A673 (cell line): ENCODE measurements at regions not wholly inside any gene's neighbourhood (a gene's known extent, or its start where the extent isn't known, plus 50 kb on each side); places are given as distances from the start of the nearest gene placed in this dataset.

Source experiments
- BruUV-seq: library from RNA; stranded (reverse); fragments of 400-500 nt; replicated peaks from 2 replicates; lab custom pipeline; 2021; lab: Mats Ljungman, UMichigan
- CTCF ChIA-PET: fragments of 300-600 bp; sonication (Branson Sonifier 250); formaldehyde crosslinking; loops from one replicate; lab custom pipeline; 2022; ENCODE audit warnings: antibody characterized with exemption; lab: Charles Lee
- POLR2A ChIA-PET: fragments of 300-600 bp; sonication (Branson Sonifier 250); formaldehyde crosslinking; loops from one replicate; lab custom pipeline; 2022; ENCODE audit warnings: antibody characterized with exemption; ENCODE audit not compliant: low non-redundant PET; lab: Charles Lee
- DNase-seq: peaks from one replicate; pipeline ENCODE4 v3.0.0-alpha.2; 2015; ENCODE audit warnings: low spot score
- H3K27ac ChIP-seq: fragments of 200-600 bp; sonication (generic); 2 replicates; pipeline ENCODE4 v1.5.1; 2016; ENCODE audit warnings: mixed run types, low read depth, mild to moderate bottlenecking, mixed read lengths, antibody characterized with exemption, low read length; ENCODE audit not compliant: poor library complexity, severe bottlenecking
- H3K27me3 ChIP-seq: fragments of 200-600 bp; sonication (generic); replicated peaks from 2 replicates; pipeline ENCODE4 v1.6.1; 2017; ENCODE audit warnings: mixed run types, low read depth, mild to moderate bottlenecking, mixed read lengths, antibody characterized with exemption, low read length; ENCODE audit not compliant: insufficient read depth, poor library complexity
- H3K36me3 ChIP-seq: fragments of 200-600 bp; sonication (generic); 2 replicates; pipeline ENCODE4 v1.6.1; 2016; ENCODE audit warnings: mixed run types, mild to moderate bottlenecking, mixed read lengths, antibody characterized with exemption, low read length; ENCODE audit not compliant: insufficient read depth, poor library complexity, severe bottlenecking
- H3K4me1 ChIP-seq: fragments of 200-600 bp; sonication (generic); 2 replicates; pipeline ENCODE4 v1.6.1; 2017; ENCODE audit warnings: mixed run types, mild to moderate bottlenecking, mixed read lengths, antibody characterized with exemption, low read length; ENCODE audit not compliant: insufficient read depth, poor library complexity, severe bottlenecking
- H3K4me3 ChIP-seq: fragments of 200-600 bp; sonication (generic); 2 replicates; pipeline ENCODE4 v1.5.1; 2016; ENCODE audit warnings: low read depth, mixed run types, mild to moderate bottlenecking, mixed read lengths, low read length; ENCODE audit not compliant: poor library complexity, severe bottlenecking
- H3K9me3 ChIP-seq: fragments of 200-600 bp; sonication (generic); 2 replicates; pipeline ENCODE4 v1.6.1; 2016; ENCODE audit warnings: mixed run types, low read depth, mild to moderate bottlenecking, mixed read lengths, antibody characterized with exemption, low read length; ENCODE audit not compliant: poor library complexity, severe bottlenecking
- EZH2 ChIP-seq: fragments of 200-600 bp; sonication (generic); IDR thresholded peaks from 2 replicates; pipeline ENCODE4 v1.6.1; 2017; ENCODE audit warnings: borderline replicate concordance, low read depth, mild to moderate bottlenecking, mixed read lengths, antibody characterized with exemption, low read length; ENCODE audit not compliant: poor library complexity, severe bottlenecking
- intact Hi-C: fragments of 100-400 bp; cut with micrococcal nuclease; formaldehyde crosslinking; loops from one replicate; pipeline ENCODE4 v1.10.0; 2022; ENCODE audit not compliant: unreplicated experiment
- TF ChIP-seq, protein P1 (sequence below): fragments of 300-800, 200-600 bp; sonication (generic); conservative IDR thresholded peaks from 2 replicates; pipeline ENCODE4 v1.5.1; 2017; ENCODE audit warnings: low read depth, mild to moderate bottlenecking, antibody characterized with exemption, low read length, moderate library complexity, mixed read lengths

DNA sequence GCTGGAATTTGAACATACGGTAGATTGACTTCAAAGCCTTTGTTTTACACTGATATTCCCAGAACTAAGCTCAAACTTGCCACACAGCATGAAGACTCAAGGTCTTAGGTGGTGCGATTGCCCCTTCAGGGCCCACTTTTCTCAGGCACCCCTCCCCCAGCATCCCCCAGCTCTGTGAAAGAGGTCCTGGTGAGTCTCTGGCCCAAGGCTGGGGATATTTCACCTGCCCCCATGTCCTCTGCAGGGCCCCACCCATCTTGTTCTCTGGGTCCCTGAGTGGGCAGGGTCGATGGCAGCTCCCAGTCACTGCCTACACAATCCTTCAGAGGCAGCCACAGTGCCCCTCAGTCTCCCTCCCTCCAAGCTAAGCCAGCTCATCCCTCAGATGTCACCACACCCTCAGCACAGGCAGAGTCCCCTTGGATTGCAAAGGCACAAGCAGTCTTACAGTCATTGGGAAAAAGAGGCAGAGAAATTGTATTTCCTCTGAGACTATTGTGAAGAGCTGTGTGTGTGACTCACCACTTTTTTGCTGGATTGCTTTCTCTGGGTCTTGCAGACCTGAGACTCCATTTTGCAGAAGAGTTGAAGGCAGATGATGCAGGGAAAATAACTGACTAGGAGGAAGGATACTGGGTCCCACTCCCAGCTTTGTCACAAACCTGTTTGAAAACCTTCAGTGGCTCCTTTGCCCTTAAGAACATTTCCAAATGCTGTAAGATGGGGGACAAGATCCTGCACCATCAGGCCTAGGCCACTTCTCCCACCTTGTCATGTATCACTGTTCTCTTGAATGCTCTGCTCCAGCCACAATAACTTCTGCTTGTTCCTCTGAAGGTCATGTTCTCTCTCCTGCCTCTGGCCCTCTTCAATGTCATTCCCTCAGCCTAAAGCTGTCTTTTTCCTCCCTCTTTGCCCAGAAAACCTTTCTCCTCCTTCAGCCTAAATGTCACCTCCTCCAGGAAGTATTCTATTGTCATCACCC is 119.1 kb upstream of the GRIK3 start:
- CTCF ChIA-PET, result no interaction called here

DNA sequence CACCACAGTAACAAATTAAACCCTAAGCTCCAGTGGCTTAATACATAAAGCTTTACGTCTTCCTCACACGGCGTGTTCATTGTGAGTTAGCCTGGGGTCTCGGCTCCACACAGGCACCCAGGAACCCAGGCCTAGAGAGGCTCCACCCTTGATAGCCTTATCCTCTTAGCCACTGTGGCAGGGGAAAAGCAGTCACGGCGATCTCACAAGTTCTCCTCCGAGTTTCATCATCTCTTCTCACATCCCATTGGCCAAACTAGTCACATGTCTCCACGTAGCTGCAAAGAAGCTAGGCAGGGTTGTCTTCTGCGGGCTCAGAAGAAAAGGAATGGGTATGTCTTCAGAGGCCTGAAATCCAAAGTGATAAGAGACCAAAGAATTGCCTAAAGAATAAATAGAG is 122.3 kb upstream of the GRIK3 start:
- Histone ChIP-seq H3K9me3 (no peaks in the 10 kb centered on the region), H3K36me3 (no peaks in the 10 kb centered on the region), H3K4me3 (no peak overlapping the region), H3K27ac (no peak overlapping the region), H3K27me3 (no peaks in the 10 kb centered on the region), H3K4me1 (no peaks in the 10 kb centered on the region)
- CTCF ChIA-PET, result no interaction called here
- no peak for DNase-seq
- TF ChIP-seq, protein P1, sequence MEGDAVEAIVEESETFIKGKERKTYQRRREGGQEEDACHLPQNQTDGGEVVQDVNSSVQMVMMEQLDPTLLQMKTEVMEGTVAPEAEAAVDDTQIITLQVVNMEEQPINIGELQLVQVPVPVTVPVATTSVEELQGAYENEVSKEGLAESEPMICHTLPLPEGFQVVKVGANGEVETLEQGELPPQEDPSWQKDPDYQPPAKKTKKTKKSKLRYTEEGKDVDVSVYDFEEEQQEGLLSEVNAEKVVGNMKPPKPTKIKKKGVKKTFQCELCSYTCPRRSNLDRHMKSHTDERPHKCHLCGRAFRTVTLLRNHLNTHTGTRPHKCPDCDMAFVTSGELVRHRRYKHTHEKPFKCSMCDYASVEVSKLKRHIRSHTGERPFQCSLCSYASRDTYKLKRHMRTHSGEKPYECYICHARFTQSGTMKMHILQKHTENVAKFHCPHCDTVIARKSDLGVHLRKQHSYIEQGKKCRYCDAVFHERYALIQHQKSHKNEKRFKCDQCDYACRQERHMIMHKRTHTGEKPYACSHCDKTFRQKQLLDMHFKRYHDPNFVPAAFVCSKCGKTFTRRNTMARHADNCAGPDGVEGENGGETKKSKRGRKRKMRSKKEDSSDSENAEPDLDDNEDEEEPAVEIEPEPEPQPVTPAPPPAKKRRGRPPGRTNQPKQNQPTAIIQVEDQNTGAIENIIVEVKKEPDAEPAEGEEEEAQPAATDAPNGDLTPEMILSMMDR, result no peak
- no peak for TF ChIP-seq EZH2
- intact Hi-C loops, result no loop called here
- POLR2A ChIA-PET, result no interaction called here
- no TSS peak for BruUV-seq

More for the DNA sequence above, 119.1 kb upstream of the GRIK3 start:
- BruUV-seq, result no TSS peak
- intact Hi-C loops, result no loop called here
- H3K4me1 ChIP-seq, result no peaks in the 10 kb centered on the region
- no peak overlapping the region for H3K4me3 ChIP-seq
- TF ChIP-seq, protein P1, result no peak
- TF ChIP-seq EZH2, result no peak
- H3K9me3 ChIP-seq, result no peaks in the 10 kb centered on the region
- H3K36me3 ChIP-seq, result no peaks in the 10 kb centered on the region
- DNase-seq, result no peak
- H3K27me3 ChIP-seq, result no peaks in the 10 kb centered on the region
- no peak overlapping the region for H3K27ac ChIP-seq
- POLR2A ChIA-PET, result no interaction called here

DNA sequence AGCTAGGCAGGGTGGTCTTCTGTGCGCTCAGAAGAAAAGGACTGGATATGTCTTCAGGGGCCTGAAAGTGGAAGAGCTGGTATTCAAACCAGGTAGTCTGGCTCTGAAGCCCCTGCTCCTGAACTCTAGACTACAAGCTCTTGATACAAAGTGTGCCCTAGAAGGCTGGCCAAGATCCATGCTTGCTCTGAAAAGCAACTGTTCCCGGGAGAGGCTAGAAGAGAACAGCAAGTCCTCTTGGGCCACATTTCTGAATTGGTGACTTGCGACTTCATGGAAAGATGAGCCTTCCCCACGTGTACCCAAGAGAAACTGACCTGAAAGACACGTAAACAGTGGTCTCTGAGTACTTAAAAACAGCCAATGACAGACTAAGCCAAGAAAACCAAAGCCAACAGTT is 123.3 kb upstream of the GRIK3 start:
- BruUV-seq, result no TSS peak
- H3K27ac ChIP-seq, result no peak overlapping the region
- no peak overlapping the region for H3K4me3 ChIP-seq
- H3K4me1 ChIP-seq, result no peaks in the 10 kb centered on the region
- ChIA-PET CTCF (interaction anchor here (0.6 kb wide), 1 partner anchor 158 kb away, joined by 3 read pairs; no protein-coding TSS in a partner anchor), POLR2A (no interaction called here)
- no peak for DNase-seq
- intact Hi-C loops, result no loop called here
- H3K36me3 ChIP-seq, result no peaks in the 10 kb centered on the region
- TF ChIP-seq, protein P1, result no peak
- no peaks in the 10 kb centered on the region for H3K9me3 ChIP-seq
- no peaks in the 10 kb centered on the region for H3K27me3 ChIP-seq
